Right lobe of liver (tissue), 4 donors: ENCODE measurements at regions not wholly inside any gene's neighbourhood (a gene's known extent, or its start where the extent isn't known, plus 50 kb on each side); places are given as distances from the start of the nearest gene placed in this dataset.

Experiments used
- POLR2A ChIP-seq: fragments of 450-650 bp; IDR thresholded peaks from one replicate; pipeline ENCODE4 v1.6.1; 2017; ENCODE audit warnings: antibody characterized with exemption, mild to moderate bottlenecking
- TF ChIP-seq, protein P1 (sequence below), 4 donors: fragments of 200-600 bp in 3 of 4; fragments of 450-650 bp in 1 of 4; IDR thresholded peaks; one replicate each; pipeline versions ENCODE4 v1.5.1 to v1.8.0; 2016 to 2022; ENCODE audit warnings: antibody characterized with exemption in 4 of 4, mild to moderate bottlenecking in 2 of 4
- donor health status: DM: no; HTN: no; CAD: no.
- donor health status: DM: no; HTN: no; CAD: no.
- donor health status: DM: no; HTN: yes; CAD: no.

GRCh38 chr2:150883613-150883895, 378.1 kb downstream of the RBM43 start:
- TF ChIP-seq, protein P1, sequence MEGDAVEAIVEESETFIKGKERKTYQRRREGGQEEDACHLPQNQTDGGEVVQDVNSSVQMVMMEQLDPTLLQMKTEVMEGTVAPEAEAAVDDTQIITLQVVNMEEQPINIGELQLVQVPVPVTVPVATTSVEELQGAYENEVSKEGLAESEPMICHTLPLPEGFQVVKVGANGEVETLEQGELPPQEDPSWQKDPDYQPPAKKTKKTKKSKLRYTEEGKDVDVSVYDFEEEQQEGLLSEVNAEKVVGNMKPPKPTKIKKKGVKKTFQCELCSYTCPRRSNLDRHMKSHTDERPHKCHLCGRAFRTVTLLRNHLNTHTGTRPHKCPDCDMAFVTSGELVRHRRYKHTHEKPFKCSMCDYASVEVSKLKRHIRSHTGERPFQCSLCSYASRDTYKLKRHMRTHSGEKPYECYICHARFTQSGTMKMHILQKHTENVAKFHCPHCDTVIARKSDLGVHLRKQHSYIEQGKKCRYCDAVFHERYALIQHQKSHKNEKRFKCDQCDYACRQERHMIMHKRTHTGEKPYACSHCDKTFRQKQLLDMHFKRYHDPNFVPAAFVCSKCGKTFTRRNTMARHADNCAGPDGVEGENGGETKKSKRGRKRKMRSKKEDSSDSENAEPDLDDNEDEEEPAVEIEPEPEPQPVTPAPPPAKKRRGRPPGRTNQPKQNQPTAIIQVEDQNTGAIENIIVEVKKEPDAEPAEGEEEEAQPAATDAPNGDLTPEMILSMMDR (IDR thresholded peaks at IDR 0.05) = no peak
- TF ChIP-seq POLR2A = no peak
